ENCODE measurements at regions not wholly inside any gene's neighbourhood (a gene's known extent, or its start where the extent isn't known, plus 50 kb on each side); places are given as distances from the start of the nearest gene placed in this dataset.

DNA sequence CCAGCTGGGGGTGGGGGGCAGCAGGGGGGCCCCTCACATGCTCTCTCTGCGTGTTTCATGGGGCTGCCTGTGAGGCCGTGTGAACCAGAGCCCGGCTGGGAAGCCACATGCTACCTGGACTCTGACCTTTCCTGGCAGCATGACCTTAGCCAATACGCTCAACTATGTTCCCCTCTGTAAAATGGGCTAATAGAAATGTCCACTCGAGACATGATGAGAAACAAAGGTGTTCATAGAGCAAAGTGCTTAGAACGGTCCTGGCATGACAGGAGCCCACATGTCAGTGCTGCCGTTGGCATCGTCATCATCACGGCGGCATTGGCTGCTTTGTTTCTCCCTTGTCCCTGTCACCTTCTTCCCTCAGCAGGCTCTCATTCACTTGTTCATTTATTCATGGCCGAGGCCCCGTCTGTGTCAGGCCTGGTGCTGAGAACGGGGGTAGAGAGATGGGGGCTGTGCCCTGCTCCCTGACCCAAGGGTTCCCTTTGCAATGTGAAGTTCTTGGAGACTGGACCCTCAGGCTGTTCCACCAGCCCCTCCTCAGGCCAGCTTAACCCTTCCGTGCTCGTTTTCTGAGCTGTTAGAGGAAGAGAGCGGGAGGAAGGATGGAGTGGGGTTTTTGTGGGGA lies 291.4 kb downstream of the SEC14L1 start:
- DNase-seq (ENCODE audit: low spot score): no peak

DNA sequence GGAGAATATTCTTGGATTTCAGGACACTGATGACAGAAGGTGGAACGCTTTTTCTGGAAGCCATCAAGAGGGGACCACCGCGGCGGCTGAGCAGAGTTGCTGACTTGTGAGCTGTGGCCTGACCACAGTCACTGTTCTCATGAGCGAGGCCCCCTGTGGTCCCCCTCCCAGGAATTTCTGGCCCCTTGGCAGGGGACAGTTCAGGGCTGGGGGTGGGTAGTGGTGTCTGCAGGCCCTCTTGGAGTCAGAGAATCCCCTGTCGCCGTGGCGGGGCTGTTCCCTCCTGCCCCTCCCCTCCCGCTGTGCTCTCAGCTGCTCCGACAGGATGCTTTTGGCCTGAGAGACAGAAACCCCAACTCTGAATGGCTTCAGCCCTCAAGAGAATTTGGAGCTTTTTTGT lies 292.0 kb downstream of the SEC14L1 start:
- DNase-seq (ENCODE audit: low spot score): no peak

DNA sequence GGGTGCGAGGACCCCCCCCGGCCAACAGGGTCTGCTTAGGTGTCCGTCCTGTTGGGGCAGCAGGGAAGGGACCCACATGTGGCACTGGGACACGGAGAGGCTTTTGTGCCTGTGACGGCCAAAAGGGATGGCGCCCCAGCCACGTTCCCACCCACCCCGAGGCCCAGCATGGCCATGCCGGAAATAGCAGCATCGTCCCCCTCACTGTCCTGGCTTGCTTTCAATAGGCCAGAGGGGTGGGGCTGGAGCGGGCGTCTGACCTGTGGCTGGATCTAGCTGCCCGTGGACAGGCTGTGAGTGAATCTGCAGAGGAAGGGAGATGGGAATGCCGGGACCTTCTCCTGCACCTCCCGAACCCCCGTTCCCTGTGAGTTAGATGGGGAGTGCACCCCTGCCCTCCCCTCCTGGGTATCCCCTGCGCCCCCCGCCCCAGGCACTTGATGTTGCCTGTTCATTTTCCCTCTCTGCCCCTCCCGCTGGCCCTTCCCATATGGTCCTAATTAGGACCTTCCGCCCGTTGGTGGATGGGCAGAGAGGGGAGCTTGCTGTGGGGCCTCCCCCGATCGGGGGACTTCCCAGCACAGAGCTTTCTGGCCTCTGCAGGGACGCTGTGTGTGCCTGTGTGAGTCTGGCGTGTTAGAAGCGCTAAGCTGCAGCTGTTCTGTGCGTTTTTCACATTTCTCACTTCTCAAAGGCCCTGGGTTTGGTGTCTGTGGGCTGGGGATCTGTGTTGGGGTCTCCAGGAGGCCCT lies 292.8 kb downstream of the SEC14L1 start:
- no peak for DNase-seq (ENCODE audit: low spot score)

- DNase-seq (ENCODE audit: low spot score): no peak
Measured at GRCh38 chr17:77434136-77435114, 293.7 kb downstream of the SEC14L1 start.

DNA sequence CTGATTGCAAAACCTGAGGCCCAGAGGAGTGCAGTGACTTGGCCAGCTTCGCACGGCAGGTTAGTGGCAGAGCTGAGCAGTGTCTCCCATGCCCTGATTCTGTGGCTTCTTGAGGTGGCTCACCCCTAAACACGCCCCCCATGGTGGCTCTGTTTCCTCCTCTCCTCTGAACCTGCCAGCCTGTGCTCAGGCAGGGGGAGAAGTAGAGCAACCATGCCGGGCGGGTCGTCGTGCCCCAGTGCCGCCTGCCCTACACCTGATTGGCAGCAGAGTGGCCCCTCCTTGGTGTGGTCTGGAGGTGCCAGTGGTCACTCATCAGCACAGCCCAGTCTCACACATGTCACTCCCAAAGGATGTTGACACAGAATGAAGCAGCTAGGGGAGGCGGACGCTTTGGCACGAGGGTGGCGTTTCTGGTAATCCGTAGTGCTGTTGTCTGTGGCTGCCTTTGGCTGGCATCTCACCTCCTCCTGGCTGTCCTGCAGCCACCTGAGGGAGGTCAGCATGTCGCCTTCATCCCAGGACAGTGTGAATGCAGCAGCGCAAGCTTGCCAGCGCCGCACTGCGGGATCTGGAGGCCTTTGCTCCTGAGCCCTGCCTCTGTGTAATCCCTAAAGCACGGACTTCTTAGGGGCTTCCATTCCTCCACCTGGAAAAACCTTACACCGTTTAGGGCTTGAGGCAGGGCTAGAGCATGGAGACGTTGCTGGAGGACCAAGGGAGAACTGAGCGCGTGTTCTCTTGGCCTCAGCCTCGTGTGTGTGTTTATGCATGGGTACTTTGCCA lies 294.7 kb downstream of the SEC14L1 start:
- no peak for DNase-seq (ENCODE audit: low spot score)

- DNase-seq (ENCODE audit: low spot score): no peak
Measured at GRCh38 chr17:77436058-77436442, 295.3 kb downstream of the SEC14L1 start.

GRCh38 chr17:77436481-77436880 lies 295.7 kb downstream of the SEC14L1 start:
- no peak for DNase-seq (ENCODE audit: low spot score)

GRCh38 chr17:77437017-77437416 lies 296.2 kb downstream of the SEC14L1 start:
- no peak for DNase-seq (ENCODE audit: low spot score)

- no peak for DNase-seq (ENCODE audit: low spot score)
Measured at GRCh38 chr17:77437747-77438146, 297.0 kb downstream of the SEC14L1 start.

GRCh38 chr17:77438241-77439188 lies 297.7 kb downstream of the SEC14L1 start:
- no peak for DNase-seq (ENCODE audit: low spot score)

- no peak for DNase-seq (ENCODE audit: low spot score)
Measured at GRCh38 chr17:77439189-77440018, 298.6 kb downstream of the SEC14L1 start.

DNA sequence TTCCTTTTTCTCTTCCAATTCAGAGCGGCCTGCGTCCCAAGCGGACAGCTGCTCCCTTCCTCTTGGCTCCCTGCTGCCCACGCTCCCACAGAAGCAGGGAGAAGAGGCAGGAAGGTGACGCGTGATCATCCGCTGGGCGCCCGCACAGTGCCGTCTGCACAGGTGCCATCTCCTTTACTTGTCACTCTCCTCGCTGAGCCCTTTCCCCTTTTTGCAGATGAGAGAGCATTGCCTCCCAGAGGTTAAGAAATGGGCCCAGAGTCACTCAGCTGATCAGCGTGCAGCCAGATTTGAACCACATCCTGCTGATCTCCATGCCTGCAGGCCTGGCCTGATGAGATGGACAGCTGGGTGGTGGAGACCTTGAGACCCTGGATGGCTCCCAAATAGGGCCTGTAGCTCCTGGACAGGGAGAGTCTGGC lies 299.8 kb downstream of the SEC14L1 start:
- no peak for DNase-seq (ENCODE audit: low spot score)

GRCh38 chr17:77441130-77441920 lies 300.6 kb downstream of the SEC14L1 start:
- DNase-seq (ENCODE audit: low spot score): no peak

GRCh38 chr17:77441940-77442339 lies 301.2 kb downstream of the SEC14L1 start:
- no peak for DNase-seq (ENCODE audit: low spot score)

DNA sequence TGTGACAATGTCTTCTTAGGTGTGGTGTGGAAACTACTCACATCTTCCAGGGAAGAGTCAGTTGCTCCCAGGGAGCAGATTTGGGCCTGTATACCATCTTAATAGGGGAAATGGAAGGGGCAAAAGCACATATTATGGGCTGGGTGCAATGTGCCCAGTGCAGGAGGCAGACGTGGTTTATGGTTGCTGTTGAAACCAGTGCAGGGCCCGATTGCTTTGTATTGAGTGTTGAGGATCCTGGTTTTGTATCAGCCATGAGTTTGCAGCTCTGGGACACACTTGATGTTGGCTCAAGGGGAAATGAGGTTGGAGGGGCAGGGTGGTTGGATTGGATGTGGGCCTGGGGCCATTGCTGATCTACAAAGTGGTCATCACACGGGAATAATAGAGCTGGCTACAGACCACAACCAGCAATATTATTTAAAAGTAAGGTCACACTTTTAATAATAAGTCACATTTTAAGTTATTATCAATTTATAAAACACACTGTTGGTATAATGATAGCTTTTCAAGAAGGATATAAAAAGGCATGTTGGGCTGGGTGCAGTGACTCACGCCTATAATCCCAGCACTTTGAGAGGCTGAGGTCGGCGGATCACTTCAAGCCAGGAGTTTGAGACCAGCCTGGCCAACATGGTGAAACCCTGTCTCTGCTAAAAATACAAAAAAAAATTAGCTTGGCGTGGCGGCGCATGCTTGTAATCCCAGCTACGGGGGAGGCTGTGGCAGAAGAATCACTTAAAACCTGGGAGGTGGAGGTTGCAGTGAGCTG lies 302.4 kb downstream of the SEC14L1 start:
- no peak for DNase-seq (ENCODE audit: low spot score)

DNA sequence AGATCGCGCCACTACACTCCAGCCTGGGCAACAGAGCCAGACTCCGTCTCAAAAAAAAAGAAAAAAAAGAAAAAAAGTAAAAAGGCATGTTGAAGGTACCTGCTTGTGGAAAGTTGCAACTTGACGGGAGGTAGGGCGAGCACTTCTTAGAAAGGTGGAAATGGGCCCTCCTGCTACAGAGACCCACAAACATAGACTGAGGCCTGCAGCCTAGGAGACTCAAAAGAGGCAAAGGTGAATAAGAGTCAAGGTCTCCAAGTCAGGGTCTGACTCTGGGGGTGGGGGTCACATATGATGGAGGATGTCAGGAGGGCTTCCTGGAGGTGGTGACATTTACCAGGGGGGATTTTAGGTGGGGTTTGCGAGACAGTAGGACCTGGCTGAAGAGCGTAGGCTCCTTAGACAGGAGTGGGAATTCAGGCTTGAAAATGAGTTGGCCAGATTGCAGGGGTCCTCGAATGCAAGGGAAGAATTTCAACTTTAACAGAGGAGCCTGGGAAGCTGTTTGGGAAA lies 303.0 kb downstream of the SEC14L1 start:
- no peak for DNase-seq (ENCODE audit: low spot score)

- no peak for DNase-seq (ENCODE audit: low spot score)
Measured at GRCh38 chr17:77444628-77444983, 303.8 kb downstream of the SEC14L1 start.

All from HuH-7.5 (cell line).